ENCODE measurements at regions not wholly inside any gene's neighbourhood (a gene's known extent, or its start where the extent isn't known, plus 50 kb on each side); places are given as distances from the start of the nearest gene placed in this dataset.
"Not testable (repeated sequence)": the region's sequence is repeated elsewhere in the genome, so short reads cannot be mapped to it uniquely, and the experiment has no call there.

DNA sequence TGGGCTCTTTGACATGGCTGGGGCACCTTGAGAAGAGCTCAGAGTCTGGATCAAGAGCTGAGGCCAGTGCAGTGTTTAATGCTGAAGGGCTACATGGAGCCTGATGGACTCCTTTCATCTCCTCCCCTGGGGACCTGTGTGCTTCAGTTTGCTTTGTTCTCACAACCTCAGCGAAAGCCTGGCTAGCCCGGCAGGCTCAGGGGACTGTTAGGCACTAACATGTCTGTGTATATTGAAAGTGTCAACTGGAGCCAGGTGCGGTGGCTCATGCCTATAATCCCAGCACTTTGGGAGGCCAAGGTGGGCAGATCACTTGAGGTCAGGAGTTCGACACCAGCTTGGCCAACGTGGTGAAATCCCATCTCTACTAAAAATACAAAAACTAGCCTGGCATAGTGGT lies 194.5 kb downstream of the C1orf94 start:
- DNase-seq, result not testable (repeated sequence)

DNA sequence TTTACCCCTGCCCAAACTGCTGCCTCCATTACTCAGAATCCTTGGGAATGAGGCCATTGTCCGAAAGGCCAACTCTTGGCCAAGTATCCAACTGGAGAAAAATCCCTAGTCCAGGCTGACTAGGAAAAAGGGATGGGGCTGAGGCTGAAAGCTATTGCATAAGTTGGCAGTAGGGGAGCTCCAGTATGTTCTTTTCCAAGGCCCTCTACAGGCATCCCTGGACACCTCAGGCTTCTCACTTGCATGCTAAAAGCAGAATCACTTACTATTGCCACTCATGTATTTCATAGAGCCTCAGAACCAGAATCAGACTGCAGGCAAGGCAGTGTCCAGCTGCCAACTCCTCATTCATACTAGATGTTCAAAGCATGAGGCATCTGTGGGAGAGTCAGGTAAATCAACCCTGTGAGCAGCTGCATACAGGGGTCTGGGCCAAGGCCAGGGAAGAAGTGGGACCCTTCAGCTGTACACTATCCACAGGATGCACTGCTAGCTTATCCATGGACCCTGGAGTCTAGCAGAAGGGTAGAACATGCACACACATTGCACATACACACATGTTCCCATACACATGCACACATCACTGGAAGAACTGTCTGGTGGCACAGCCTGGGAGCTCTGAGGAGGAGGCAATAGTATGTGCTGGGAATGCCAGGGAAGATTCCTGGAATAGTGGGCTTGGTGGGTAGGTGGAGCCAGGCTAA lies 195.3 kb downstream of the C1orf94 start:
- no peak for DNase-seq

- no peak for DNase-seq
These were observed 196.2 kb downstream of the C1orf94 start for GRCh38 chr1:34372891-34373290.

- DNase-seq, result no peak
These were observed 197.2 kb downstream of the C1orf94 start for GRCh38 chr1:34373912-34374311.

DNA sequence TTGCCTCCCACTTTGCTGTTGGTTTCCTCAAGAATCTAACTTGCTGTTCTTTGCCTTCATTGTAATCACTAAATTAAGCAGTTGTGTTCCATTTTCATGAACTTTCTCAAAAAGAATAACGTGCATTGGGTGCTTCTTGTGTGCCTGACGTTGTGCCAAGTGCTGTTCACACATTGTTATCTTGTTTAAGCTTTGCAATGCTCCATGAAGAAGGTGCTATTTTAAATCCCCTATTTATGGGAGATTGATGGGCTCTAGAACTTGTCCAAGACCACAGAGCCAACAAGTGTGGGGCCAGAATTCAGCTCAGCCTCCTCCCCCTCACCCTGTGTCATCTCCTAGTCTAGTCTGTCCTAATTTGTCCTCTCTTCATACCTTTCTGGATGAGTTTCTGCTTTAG lies 199.8 kb downstream of the C1orf94 start:
- no peak for DNase-seq

- no peak for DNase-seq
These were observed 202.5 kb downstream of the C1orf94 start for GRCh38 chr1:34378968-34379856.

DNA sequence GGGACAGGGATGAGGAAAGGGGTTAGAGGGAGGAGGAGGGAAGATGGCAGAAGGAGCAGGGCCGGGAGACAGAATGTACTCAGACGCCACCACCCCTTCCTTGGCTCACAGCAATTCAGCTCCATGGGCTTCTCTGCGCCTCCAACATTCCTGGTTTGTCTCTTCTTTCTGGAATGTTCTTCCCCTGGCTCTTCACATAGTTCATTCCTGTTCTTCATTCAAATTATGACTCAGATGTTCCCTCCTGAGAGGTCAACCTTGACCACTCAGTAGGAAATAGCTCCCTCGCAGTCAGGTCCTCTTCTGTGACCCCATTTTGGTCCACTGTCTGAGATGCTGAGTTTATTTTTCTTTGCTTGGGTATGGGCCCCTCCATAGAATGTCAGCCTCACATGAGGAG lies 203.2 kb downstream of the C1orf94 start:
- no peak for DNase-seq

- no peak for DNase-seq
These were observed 203.9 kb downstream of the C1orf94 start for GRCh38 chr1:34380526-34381124.

DNA sequence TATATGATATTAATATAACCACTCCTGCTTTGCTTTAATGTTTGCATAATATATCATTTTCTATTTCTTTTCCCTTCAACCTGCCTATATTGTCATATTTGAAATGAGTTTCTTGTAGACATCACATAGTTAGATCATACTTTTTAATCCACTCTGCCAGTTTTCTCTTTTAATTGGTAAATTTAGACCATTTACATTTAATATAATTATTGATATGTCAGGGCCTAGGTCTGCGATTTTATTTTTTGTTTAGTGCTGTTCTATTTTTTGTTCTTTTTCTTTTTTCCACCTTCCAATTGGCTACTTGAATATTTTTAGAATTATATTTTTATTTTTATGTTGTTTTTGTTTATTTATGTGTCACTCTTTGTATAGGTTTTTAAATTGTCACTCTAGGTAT lies 213.3 kb downstream of the C1orf94 start:
- no peak for DNase-seq

DNA sequence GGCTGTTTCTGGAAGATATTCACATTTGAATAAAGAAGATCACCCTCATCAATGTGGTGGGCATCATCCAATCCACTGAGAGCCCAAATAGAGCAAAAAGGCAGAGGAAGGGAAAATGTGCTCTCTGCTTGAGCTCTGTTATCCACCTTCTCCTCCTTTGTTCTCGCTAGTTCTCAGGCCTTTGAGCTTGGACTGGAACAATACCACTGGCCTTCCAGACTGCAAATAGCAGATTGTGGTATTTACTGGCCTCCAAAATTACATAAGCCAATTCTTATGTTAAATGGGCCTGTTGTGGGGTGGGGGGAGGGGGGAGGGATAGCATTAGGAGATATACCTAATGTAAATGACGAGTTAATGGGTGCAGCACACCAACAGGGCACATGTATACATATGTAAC lies 219.3 kb downstream of the C1orf94 start:
- no peak for DNase-seq

- no peak for DNase-seq
These were observed 221.7 kb downstream of the C1orf94 start for GRCh38 chr1:34398241-34398915.

- no peak for DNase-seq
These were observed 222.2 kb downstream of the C1orf94 start for GRCh38 chr1:34398916-34399275.

GRCh38 chr1:34400675-34401074 lies 224.0 kb downstream of the C1orf94 start:
- no peak for DNase-seq

- no peak for DNase-seq
These were observed 226.4 kb downstream of the C1orf94 start for GRCh38 chr1:34403156-34403555.

- DNase-seq, result no peak
These were observed 228.1 kb downstream of the C1orf94 start for GRCh38 chr1:34404804-34405203.

DNA sequence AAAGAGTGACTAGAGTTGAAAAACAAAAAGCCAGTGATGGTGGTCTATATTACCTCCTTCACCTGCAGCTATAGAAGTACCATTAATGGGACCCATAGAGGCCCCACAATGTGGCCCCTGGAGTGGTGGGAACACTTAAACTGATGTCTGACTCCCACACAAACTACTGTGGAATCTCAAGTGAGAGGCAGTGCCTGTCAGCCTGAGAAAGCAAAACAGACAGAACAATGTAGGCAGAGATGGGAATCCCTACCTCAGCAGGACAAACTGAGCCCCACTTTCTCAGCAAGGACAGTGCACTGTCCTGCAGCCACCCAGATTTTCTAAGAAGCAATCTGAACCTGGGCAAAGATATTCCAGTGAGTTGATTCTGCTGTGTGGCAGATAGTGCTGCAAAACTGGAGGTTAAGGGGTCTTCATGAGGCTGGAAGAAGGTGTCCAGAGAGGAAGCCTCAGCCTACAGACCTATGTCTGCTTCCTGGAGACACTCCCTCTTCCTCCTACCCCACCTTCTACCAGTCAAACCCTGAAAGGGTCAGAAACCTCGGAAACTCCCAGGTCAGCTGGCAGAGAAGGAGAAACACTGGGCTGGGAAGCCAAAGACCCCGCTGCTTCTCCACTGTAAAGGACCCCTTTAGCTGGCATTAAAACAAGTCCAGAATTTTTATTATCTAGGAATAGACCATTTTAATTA lies 228.7 kb downstream of the C1orf94 start:
- no peak for DNase-seq

DNA sequence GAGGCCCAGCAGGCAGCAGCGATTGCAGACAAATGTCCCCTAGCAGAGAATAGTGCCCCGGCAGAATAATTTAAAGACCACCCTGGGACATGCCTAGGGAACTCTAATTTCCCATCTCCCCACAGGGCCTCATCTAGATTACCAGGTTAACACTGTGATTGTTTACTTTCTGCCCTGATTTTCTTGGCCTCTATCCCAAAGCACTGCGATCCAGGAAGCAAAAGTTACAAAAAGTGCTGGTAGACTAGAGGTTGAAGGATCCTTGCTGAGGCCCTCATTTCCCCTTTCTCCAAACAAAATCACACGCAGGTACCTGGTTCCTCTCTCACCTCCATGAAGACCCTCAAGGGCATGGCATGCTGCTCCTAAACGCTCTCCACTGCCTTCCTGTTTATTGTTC lies 229.7 kb downstream of the C1orf94 start:
- DNase-seq, result no peak

GRCh38 chr1:34406833-34407539 lies 230.3 kb downstream of the C1orf94 start:
- DNase-seq, result no peak

GRCh38 chr1:34408011-34408410 lies 231.3 kb downstream of the C1orf94 start:
- DNase-seq, result no peak

DNA sequence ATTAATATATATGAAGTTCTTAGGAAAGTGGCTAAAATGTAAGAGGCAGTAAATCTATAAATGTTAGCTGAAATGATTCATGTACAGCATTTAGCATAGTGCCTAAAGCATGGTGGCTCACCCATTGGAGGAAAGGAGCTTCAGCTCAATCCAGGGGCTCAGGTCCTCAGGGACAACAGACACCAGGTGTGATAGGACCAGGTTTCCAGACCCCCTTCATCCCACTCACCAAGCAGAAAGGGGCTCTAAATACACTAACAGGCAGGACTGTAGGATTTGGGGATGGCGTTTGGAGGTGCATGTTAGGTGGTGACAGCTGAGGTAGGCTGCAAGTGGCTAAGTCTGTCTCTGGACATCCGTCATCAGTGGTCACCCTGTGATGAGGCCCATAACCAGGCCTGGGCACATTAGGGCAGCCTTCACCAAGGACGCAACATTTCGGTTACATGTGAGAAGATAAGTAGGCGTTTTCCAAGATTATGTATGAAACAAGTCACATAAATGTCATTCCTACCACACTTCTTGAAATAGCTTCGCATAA lies 233.1 kb downstream of the C1orf94 start:
- DNase-seq, result no peak

- DNase-seq, result no peak
These were observed 236.1 kb downstream of the C1orf94 start for GRCh38 chr1:34412598-34413370.
